ENCODE measurements at regions not wholly inside any gene's neighbourhood (a gene's known extent, or its start where the extent isn't known, plus 50 kb on each side); places are given as distances from the start of the nearest gene placed in this dataset.
"Not testable (repeated sequence)": the region's sequence is repeated elsewhere in the genome, so short reads cannot be mapped to it uniquely, and the experiment has no call there.

- DNase-seq (ENCODE audit: low read depth in 2 of 2): no peak
Observed at GRCh38 chr18:39184176-39184575, 1618.6 kb upstream of the CELF4 start.

- no peak for DNase-seq (ENCODE audit: low read depth in 2 of 2)
Observed at GRCh38 chr18:39178166-39178565, 1612.6 kb upstream of the CELF4 start.

- no peak for DNase-seq (ENCODE audit: low read depth in 2 of 2)
Observed at GRCh38 chr18:39172695-39173421, 1607.3 kb upstream of the CELF4 start.

GRCh38 chr18:39168723-39169122 is 1603.1 kb upstream of the CELF4 start:
- no peak for DNase-seq (ENCODE audit: low read depth in 2 of 2)

DNA sequence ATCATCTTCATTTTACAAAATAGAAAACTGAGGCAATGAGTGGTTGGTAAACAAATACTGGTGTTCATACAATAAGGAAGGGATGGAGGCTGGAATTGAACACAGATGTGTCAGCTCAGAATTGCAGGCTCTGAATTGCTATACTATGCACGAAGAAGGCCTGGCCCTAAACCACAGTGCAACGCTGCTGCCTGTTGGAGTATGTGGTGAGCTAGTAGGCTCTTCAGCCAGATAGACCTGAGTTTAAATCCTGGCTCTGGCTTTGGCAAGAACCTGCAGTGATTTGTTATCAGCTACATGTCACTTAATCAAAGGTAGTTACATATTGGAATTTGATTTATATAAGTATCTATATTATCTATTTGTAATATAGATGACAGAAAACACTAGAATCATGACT is 1602.4 kb upstream of the CELF4 start:
- DNase-seq (ENCODE audit: low read depth in 2 of 2): no peak

DNA sequence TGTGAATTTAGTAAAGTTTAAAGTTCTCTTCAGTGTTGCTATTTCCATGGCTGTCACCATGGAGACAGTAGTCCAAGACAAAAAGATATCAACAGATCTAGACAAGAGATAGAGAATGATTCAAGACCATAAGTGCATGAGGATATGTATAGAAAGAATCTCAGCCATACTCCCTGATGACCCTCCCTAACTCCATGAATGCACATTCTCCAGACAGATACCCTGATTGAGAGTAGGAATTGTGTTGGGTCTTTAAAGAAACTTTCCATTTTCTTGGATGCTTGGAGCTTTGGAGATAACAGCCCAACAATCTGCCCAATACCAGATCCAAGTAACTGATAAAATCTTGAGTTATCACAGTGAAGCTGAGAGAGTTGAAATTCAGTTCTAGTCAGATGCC is 1601.2 kb upstream of the CELF4 start:
- no peak for DNase-seq (ENCODE audit: low read depth in 2 of 2)

DNA sequence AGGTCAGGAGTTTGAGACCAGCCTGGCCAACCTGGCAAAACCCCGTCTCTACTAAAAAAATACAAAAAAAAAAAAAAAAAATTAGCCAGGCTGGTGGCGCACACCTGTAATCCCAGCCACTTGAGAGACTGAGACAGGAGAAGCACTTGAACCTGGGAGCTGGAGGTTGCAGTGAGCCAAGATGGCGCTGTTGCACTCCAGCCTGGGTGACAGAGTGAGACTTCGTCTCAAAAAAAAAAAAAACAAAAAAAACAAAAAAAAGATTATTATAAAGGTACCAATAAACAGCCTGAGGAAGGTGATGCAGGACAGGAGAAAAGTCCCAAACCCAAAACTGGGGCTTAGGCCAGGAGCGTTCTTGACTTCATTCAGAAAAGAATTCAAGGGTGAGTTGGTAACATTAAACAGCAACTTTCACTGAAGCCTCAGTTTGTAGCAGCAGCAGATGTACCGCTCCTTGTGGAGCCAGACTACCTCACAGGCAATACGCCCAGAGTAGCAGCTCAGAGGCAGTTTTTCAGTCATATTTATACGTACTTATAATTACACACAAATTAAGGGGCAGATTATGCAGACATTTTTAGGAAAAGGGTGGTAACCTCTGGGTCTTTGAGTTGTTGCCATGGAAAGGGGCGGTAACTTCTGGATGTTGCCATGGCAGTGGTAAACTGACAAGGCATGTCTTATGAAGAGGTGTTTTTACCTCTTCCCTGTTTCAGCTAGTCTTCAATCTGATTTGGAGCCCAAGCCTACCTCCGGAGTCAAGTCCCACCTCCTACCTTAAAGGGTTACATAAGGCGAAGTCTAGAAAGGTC is 1596.6 kb upstream of the CELF4 start:
- no peak for DNase-seq (ENCODE audit: low read depth in 2 of 2)

GRCh38 chr18:39149211-39149806 is 1583.7 kb upstream of the CELF4 start:
- no peak for DNase-seq (ENCODE audit: low read depth in 2 of 2)

- no peak for DNase-seq (ENCODE audit: low read depth in 2 of 2)
Observed at GRCh38 chr18:39134255-39134654, 1568.7 kb upstream of the CELF4 start.

DNA sequence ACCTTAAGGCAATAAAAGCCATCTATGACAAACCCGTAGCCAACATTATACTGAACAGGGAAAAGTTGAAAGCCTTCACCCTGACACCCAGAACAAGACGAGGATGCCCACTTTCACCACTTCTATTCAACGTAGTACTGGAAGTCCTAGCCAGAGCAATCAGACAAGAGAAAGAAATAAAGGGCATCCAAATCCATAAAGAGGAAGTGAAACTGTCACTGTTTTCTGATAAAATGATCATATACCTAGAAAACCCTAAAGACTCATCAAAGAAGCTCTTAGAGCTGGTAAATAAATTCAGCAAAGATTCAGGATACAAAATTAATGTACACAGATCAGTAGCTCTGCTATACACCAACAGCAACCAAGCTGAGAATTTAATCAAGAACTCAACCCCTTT is 1561.9 kb upstream of the CELF4 start:
- not testable (repeated sequence) for DNase-seq (ENCODE audit: low read depth in 2 of 2)

- no peak for DNase-seq (ENCODE audit: low read depth in 2 of 2)
Observed at GRCh38 chr18:39113790-39114189, 1548.2 kb upstream of the CELF4 start.

GRCh38 chr18:39105104-39105503 is 1539.5 kb upstream of the CELF4 start:
- no peak for DNase-seq (ENCODE audit: low read depth in 2 of 2)

DNA sequence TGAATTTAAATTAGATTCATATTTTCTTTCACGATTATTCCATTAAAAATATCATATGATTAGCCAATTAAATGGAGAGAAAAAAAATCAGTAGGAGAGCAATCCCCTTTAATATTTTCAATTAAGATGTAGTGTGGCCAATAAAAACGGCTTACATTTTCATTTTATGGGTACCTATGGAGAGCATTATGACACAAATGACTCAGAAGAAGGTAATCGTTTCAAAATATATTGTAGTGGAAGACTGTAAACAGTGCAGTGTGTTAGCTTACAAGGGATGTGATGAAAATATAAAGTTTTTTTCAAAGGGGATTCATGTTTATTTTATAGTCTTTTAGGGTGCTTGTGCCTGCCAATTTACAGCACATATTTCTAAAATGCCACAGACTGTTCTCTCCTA is 1507.4 kb upstream of the CELF4 start:
- DNase-seq (ENCODE audit: low read depth in 2 of 2): no peak

DNA sequence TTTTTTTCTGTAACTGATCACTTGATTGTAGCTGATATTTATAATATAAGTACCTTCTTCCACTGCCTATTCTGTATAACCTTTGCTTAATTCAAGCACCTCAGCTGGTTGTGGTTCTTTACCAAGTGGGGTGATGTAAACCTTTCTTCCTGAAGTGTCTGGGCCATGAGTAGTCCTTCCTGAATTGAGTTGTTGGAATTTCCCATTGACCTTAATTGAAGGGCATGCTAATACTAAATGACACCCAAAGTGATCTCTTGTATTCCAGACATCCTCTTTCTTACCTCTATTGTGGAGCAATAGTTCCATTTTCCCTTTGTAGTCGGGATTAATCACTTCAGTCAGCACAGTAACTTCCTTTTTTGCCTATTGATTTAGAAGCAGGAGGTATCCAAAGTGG is 1496.8 kb upstream of the CELF4 start:
- no peak for DNase-seq (ENCODE audit: low read depth in 2 of 2)

DNA sequence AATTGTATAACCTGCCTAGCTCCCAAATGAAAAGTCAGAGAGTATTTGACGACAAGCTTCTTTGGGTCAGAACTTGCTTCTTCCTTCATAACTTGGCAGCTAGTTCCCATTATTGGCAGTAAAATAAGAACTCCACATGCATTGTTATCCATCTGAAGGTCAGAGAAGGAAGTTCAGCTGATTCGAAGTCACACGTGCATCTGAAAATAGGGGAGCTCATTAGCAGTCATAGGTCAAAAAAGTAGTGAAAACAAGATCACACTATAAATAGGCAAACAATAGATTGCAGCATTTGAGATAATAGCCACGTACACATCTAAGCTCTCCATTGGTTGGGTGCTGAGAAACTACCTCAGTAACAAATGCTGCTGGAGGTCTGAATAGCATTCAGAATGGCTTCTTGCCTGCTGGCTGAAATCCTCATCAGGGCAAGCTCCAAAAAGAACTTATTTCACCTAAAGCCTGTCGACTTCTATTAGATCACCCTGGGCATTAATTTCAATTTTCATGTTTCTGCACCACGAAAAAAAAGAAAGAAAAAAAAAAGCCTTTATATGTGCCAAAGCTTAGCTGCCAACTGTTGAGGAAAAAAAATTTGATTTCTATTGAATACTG is 1492.9 kb upstream of the CELF4 start:
- no peak for DNase-seq (ENCODE audit: low read depth in 2 of 2)

- no peak for DNase-seq (ENCODE audit: low read depth in 2 of 2)
Observed at GRCh38 chr18:39057423-39058064, 1491.9 kb upstream of the CELF4 start.

DNA sequence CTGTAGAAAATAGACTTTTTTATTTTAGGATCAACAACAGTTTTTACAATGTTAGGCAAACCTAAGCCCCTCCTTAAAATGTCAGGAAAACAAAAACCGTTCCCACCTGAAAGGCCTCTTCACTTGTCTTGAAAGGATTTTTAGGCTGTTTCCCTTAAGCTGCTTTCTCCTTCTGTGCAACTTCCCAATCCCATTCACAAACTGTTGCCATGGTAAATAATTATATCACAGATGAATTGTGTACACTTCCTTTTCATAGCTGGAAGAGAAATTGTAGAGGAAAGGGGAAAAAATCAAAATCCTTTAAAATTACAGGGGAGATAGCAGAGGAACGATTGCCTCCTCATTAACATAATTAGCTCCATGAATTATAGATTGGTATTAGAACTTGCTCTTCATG is 1488.0 kb upstream of the CELF4 start:
- DNase-seq (ENCODE audit: low read depth in 2 of 2): no peak

DNA sequence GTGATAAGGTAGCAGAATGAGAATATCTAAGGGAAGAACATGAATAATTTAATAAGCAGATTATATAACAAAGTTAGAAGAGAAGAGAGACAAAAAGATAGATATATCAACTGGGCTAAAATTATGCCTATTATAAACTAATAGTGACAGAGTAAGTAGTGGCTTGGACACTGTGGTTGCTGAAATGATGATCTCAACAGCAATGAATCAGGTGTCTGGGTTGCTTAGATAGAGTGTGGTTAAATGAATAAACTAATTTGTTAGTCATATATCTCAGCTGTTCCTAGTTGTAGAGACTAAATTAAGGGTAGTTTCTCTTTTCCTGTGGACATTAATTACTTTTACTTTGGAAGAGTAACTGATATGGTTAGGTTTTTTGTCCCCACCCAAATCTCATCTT is 1485.4 kb upstream of the CELF4 start:
- DNase-seq (ENCODE audit: low read depth in 2 of 2): no peak

DNA sequence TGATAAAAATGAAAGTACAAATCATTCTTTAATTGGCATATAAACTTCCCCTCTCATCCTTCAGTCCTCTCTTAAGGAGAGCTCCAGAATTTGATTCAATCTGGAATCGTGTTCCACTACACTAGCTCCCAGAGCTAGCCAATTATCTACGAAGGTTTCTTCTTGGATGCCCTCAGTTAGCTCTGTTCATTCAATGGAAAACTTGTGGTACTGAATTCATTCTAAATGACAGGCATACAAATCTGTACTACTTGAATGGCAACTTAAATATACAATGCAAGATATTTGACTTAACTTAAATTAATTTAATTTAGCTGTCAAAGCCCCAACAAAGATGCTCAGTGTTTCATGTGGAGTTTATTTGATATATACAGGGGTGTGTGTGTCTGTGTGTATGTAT is 1474.2 kb upstream of the CELF4 start:
- DNase-seq (ENCODE audit: low read depth in 2 of 2): no peak

- DNase-seq (ENCODE audit: low read depth in 2 of 2): no peak
Observed at GRCh38 chr18:39037925-39038324, 1472.3 kb upstream of the CELF4 start.

GRCh38 chr18:39033312-39033711 is 1467.7 kb upstream of the CELF4 start:
- DNase-seq (ENCODE audit: low read depth in 2 of 2): no peak

DNA sequence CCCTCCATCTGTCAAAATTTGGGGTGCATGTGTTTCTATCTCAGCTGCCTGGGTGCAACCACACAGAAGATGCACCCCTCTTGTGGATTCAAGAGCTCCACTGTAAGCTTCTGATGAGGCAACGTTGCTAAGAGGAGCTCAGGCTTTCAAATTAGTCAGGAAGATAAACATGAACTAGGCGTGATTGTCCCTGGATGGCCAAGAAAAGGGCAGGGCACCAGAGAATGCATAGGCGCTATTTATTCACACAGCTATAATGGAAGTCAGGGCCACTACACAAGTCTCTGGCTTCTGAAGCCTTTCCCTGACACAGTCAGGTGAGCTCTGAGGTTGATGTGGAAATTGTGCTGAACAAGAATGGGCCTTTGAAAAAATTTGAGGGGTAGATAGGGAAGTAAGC is 1466.0 kb upstream of the CELF4 start:
- no peak for DNase-seq (ENCODE audit: low read depth in 2 of 2)
